ENCODE measurements at regions not wholly inside any gene's neighbourhood (a gene's known extent, or its start where the extent isn't known, plus 50 kb on each side); places are given as distances from the start of the nearest gene placed in this dataset.

DNA sequence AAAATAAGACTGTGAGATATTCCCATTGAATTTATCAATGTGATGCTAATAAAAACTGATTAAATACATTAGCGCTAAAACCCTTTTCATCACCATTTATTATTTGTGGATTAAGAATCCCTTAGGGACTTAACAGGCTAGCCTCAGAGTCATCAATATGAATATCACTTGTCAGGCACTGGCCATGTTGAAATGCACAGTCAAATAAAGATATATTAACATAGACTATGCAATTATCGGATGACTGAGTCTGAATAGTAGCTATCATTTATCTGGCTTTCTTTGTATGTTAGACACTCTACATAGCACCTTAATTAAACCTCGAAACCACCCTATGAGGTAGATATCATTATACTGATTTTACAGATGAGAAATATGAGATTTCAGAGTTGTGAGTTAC, 213.6 kb downstream of the RDH14 start (continued):
- TF ChIP-seq KDM1A (IDR thresholded peaks at IDR 0.05; ENCODE audit: borderline replicate concordance, low read length) = no peak
